Inflammatory macrophage (primary cell): ENCODE measurements at regions not wholly inside any gene's neighbourhood (a gene's known extent, or its start where the extent isn't known, plus 50 kb on each side); places are given as distances from the start of the nearest gene placed in this dataset.
"Not testable (repeated sequence)": the region's sequence is repeated elsewhere in the genome, so short reads cannot be mapped to it uniquely, and the experiment has no call there.

Experiments
- DNase-seq, 2 donors: peaks; one replicate each; pipeline ENCODE4 v3.0.0-alpha.2; 2020 to 2022

DNA sequence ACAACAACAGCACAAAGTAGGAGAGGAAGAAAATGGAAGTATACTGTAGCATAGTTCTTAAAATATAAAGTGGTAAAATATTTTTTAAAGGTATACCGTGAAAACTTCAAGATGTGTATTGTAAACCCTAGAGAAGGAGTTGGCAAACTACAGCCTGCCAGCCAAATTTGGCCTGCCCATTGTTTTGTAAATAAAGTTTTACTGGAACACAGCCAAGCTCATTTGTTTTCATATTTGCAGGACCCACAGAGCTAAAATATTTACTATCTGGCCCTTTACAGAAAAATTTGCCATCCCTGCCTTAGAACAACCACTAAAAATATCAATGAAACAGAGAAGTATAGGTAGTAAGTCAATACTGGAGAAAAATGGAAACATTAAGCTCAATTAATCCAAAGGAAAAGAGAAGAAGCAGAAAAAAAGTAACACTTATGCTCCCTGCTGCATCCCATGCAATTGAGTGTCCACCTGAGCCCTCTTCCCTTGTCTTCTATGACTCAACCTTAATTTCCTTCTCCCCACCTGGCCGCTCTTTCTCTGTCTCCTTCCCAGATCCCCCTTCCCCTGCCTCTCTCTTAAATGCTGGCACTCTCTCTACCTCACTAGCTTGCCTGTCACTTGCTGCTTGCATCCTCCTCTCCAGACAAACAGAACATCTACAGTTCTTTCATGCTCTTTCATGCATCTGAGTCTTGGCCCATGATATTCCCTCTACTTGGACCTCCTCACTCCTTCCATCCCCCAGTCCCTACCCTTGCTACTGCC, 50.6 kb upstream of the FER start:
- DNase-seq, result no peak

GRCh38 chr5:108696407-108696806, 51.3 kb upstream of the FER start:
- DNase-seq, result no peak

- no peak for DNase-seq
Observed at GRCh38 chr5:108688485-108688884, 59.2 kb upstream of the FER start.

DNA sequence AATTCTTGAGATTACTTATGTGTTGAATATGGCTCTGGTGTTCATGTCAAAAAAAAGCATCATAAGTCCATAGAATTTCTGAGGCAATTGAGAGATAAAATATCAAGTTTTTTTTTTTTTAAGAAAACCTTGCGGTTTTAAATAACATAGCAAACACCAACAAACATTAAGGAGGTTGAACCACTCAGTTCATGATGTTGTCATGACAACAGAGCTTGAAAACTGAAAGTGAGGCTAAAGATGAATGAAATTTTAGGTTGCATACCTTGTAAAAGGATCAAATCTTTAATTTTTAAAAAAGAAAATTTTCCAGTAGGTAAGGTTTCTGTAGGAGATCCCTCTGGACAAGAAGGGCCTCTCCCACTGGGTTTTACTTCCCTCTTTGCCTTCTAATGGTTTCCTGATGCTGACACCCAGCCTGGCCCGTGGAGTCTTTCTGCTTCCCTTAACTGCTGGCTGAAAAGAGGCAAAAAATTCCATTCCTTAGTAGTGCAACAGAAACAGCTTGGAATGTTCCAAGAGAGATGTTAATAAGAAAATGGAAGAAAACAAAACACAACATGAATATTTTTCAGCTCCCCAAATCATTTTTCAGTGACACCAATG, 60.0 kb upstream of the FER start:
- peak; percentile 28 to 43 for DNase-seq

- DNase-seq, result no peak
Observed at GRCh38 chr5:108686676-108687075, 61.0 kb upstream of the FER start.

DNA sequence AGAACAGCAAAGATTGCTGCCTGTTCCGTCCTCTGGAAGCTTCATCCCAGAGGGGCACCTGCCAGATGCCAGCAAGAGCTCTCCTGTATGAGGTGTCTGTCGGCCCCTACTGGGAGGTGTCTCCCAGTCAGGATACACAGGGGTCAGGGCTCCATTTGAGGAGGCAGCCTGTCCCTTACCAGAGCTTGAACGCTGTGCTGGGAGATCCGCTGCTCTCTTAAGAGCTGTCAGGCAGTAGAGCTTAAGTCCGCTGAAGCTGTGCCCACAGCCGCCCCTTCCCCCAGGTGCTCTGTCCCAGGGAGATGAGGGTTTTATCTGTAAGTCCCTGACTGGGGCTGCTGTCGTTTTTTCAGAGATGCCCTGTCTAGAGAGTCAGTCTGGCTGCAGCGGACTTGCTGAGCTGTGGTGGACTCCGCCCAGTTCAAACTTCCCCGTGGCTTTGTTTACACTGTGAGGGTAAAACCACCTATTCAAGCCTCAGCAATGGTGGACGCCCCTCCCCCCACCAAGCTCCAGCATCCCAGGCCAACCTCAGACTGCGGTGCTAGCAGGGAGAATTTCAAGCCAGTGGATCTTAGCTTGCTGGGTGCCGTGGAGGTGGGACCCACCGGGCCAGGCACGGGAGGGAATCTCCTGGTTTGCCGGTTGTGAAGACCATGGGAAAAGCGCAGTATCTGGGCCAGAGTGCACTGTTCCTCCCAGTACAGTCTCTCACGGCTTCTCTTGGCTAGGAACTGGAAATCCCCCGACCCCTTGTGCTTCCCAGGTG, 62.1 kb upstream of the FER start:
- not testable (repeated sequence) for DNase-seq

DNA sequence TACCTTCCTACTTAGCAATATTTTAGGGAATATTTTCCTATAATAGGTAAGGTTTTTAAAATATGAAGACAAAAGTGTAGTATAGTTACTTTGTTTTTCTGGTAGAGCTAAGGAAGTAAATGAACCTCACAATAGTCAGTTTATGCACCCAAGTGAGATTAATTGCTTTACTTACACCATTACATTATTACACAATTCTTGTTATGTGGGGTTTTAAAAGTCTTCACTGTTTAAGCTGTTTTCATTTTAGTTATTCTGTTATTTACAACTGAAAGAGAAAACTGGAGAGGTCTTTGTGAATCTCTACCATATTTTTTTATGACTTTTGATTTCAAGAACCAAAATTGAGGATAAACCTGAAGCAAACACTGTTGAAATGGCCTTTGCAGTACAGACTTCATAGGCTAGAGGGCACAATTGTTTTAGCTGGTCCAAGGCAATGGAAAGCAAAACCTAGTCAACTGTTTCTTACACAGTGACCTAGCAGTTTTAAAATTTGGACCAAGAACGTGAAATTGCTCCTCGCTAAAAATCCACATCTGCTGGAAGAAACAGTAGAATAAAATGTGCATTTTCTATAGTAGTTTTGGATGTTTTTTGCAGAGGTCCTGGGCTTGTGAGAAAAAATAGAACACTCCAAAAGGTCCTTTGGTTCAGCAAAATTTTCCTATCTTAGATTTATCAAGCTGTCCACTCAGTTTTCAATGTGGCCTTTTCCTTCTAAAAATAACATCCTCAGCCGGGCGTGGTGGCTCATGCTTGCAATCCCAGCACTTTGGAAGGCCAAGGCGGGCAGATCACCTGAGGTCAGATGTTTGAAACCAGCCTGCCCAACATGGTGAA, 66.4 kb upstream of the FER start:
- DNase-seq, result peak; percentile 67 to 69

DNA sequence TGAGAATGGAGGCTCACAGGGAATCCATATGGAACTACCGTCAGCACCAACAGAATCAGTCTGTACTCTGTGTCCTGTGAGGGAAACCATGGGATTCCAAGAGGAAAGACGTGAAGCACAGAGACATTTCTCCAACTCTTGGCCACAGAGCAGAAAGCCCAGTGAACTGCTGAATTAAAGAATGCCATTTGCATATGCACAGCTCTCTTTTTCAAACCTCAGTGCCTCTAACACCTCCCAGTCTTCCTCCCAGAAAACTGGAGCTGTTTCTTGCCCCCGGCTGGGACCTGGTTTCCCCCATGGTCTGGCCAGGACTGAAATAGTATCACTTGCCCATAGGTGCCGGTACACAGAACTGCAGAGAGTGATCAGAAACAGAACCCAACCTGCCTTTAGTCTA, 69.6 kb upstream of the FER start:
- DNase-seq, result no peak

DNA sequence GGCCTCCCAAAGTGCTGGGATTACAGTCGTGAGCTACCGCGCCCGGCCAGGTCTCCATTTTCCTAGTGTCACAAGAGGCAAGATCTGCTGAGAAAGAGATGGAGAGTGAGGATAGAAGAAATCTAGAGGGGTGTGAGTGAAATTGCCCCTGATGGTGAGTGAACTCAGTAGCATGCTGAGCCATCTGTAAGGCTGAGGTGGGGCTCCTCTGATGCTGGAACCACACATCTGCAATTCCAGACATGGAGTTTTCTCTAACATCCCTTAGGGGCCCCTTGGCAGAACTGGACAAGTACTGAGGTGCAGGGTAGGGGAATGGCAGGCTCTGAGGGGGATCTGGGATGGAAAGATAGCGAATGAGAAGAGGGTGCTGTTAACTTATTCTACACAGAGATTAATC, 72.0 kb upstream of the FER start:
- no peak for DNase-seq

GRCh38 chr5:108672639-108673038, 75.1 kb upstream of the FER start:
- no peak for DNase-seq

GRCh38 chr5:108670591-108671289, 77.0 kb upstream of the FER start:
- no peak for DNase-seq

- DNase-seq, result no peak
Observed at GRCh38 chr5:108669462-108669861, 78.2 kb upstream of the FER start.

DNA sequence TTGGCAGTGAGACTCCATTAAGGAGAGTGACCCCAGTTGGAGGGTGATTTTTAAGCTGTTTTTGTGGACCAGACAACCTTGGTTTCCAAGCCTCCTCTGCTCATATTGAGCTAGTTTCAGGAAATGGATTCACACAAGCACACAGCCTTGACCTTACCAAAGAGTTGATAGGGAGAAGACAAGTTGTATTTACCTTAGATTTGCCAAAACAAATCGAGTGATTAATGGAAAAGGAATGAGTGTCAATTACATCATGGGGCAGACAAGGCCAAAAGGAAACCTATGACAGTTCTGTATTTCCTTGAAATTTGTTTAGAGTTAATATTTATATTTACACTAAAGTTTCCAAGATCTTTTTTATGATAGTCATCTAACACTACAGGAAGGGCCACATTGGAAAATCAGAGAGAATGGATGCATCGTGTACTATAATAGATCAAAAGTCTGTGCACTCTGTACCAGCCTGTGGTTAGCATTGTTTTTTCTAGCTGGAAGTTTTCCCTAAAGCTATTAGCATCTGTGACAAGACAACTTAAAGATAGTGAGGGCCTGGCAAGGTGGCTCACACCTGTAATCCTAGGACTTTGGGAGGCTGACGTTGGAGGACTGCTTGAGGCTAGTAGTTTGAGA, 86.0 kb upstream of the FER start:
- DNase-seq, result no peak

DNA sequence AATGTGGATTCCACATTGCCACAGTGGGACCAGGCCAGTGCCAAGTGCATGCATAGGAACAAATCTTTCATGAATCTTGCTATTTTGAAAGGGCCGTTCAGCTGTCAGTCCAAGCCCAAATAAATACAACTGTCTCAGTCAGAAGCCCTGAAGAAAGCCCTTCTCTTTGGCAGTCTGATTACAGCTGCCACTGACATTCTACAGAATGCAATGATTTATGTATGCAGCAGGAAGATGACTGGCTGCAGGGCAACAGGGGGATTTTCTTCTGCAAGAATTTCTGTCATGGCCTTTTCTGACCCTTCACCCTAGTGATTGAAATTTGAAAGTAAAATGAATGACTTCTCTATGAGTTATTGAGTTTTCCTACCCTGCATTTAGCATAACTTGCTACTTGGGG, 86.7 kb upstream of the FER start:
- DNase-seq, result no peak

DNA sequence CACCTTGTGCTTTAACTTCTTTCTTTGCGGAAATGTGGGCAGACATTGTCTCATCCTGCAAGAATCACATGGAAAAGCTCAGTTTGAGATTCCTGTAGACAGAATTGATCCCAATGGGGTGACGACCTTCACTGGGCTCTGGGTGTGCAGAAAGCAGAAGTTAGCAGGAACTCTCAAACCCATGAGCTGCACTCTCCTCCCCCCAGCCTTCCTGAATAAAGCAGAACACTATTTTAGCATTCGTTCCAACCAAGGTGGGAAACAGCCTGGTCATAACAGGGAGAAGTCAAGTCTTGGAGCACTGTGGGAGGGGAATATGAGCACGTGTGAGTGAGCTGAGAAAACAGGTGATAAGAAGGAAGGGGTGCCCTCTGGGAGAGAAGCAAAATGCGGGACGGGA, 87.4 kb upstream of the FER start:
- no peak for DNase-seq

- no peak for DNase-seq
Observed at GRCh38 chr5:108659531-108659930, 88.2 kb upstream of the FER start.

- no peak for DNase-seq
Observed at GRCh38 chr5:108655750-108656450, 91.8 kb upstream of the FER start.

GRCh38 chr5:108654051-108654450, 93.6 kb upstream of the FER start:
- DNase-seq, result no peak

- DNase-seq, result no peak
Observed at GRCh38 chr5:108653201-108653600, 94.5 kb upstream of the FER start.

DNA sequence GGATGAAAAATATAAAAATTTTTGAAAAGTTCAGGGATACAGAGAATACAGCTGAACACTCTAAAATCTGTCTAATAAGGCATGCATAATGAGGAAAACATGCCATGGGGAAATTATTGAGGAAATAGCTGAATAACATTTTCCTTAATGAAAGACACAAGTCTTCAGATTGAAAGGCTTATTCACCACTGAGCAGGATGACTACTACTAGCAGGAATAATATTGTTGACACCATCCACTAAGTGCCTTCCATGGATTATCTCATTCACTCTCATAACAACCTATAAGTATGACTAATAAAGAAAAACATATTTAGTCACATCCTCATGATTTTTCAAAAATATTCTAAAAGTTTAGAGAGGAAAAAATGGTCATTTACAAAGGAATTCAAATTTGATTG, 96.7 kb upstream of the FER start:
- DNase-seq, result no peak

GRCh38 chr5:108649646-108650045, 98.1 kb upstream of the FER start:
- DNase-seq, result no peak
